HFFc6 (cell line): ENCODE measurements at regions not wholly inside any gene's neighbourhood (a gene's known extent, or its start where the extent isn't known, plus 50 kb on each side); places are given as distances from the start of the nearest gene placed in this dataset.
"Not testable (repeated sequence)": the region's sequence is repeated elsewhere in the genome, so short reads cannot be mapped to it uniquely, and the experiment has no call there.

Experiments used
- DNase-seq: peaks from one replicate; pipeline ENCODE4 v3.0.0-alpha.2; 2018
- H3K27ac Mint-ChIP-seq: 2 replicates; pipeline ENCODE4 v1.8.0; 2020; ENCODE audit warnings: mild to moderate bottlenecking, mixed read lengths
- H3K27me3 Mint-ChIP-seq: 2 replicates; pipeline ENCODE4 v1.8.0; 2021; ENCODE audit warnings: mild to moderate bottlenecking, moderate library complexity, mixed read lengths; ENCODE audit not compliant: insufficient read depth
- H3K36me3 Mint-ChIP-seq: 2 replicates; pipeline ENCODE4 v1.8.0; 2021; ENCODE audit warnings: low read depth, mixed read lengths
- H3K4me1 Mint-ChIP-seq: 2 replicates; pipeline ENCODE4 v1.8.0; 2020; ENCODE audit warnings: low read depth, mixed read lengths
- H3K4me3 Mint-ChIP-seq: 2 replicates; pipeline ENCODE4 v1.8.0; 2020; ENCODE audit warnings: mild to moderate bottlenecking, moderate library complexity, mixed read lengths
- H3K9me3 Mint-ChIP-seq: 2 replicates; pipeline ENCODE4 v1.8.0; 2020; ENCODE audit warnings: mild to moderate bottlenecking, mixed read lengths
- CTCF ChIP-seq: fragments of 200-600 bp; sonication (generic); IDR thresholded peaks from 2 replicates; pipeline ENCODE4 v1.5.0; 2021; ENCODE audit warnings: antibody characterized with exemption, mild to moderate bottlenecking

GRCh38 chr6:5840734-5841390 lies 165.9 kb downstream of the NRN1 start:
- no peak for TF ChIP-seq CTCF
- H3K27me3 Mint-ChIP-seq: no peaks in the 10 kb centered on the region; the same call in 1 of the 2 replicates
- H3K27ac Mint-ChIP-seq: no peak overlapping the region
- no peak overlapping the region for H3K4me3 Mint-ChIP-seq
- H3K9me3 Mint-ChIP-seq: peaks cover 15% of the 10 kb centered on the region; the same call in 1 of the 2 replicates
- no peaks in the 10 kb centered on the region for H3K4me1 Mint-ChIP-seq
- H3K36me3 Mint-ChIP-seq: no peaks in the 10 kb centered on the region
- no peak for DNase-seq

- no peaks in the 10 kb centered on the region for H3K4me1 Mint-ChIP-seq
- no peaks in the 10 kb centered on the region for H3K36me3 Mint-ChIP-seq
- H3K4me3 Mint-ChIP-seq: no peak overlapping the region
- no peak for TF ChIP-seq CTCF
- no peak for DNase-seq
- H3K9me3 Mint-ChIP-seq: peaks cover 15% of the 10 kb centered on the region; the same call in 1 of the 2 replicates
- H3K27ac Mint-ChIP-seq: no peak overlapping the region
- H3K27me3 Mint-ChIP-seq: peaks cover 2% of the 10 kb centered on the region; the same call in 1 of the 2 replicates
These were observed 167.9 kb downstream of the NRN1 start for GRCh38 chr6:5838656-5839396.

- DNase-seq: no peak
- H3K27me3 Mint-ChIP-seq: peaks cover 2% of the 10 kb centered on the region
- H3K4me3 Mint-ChIP-seq: no peak overlapping the region
- no peaks in the 10 kb centered on the region for H3K36me3 Mint-ChIP-seq
- TF ChIP-seq CTCF: no peak
- H3K27ac Mint-ChIP-seq: no peak overlapping the region
- H3K9me3 Mint-ChIP-seq: peaks cover 15% of the 10 kb centered on the region; the same call in 1 of the 2 replicates
- no peaks in the 10 kb centered on the region for H3K4me1 Mint-ChIP-seq
These were observed 169.4 kb downstream of the NRN1 start for GRCh38 chr6:5837323-5837722.

GRCh38 chr6:5836597-5836996 lies 170.1 kb downstream of the NRN1 start:
- peaks cover 15% of the 10 kb centered on the region; the same call in 1 of the 2 replicates for H3K9me3 Mint-ChIP-seq
- not testable (repeated sequence) for H3K36me3 Mint-ChIP-seq

GRCh38 chr6:5833120-5833519 lies 173.6 kb downstream of the NRN1 start:
- no peak for DNase-seq
- H3K4me3 Mint-ChIP-seq: no peak overlapping the region
- no peaks in the 10 kb centered on the region for H3K36me3 Mint-ChIP-seq
- H3K27ac Mint-ChIP-seq: no peak overlapping the region
- TF ChIP-seq CTCF: no peak
- peaks cover 2% of the 10 kb centered on the region for H3K27me3 Mint-ChIP-seq
- no peaks in the 10 kb centered on the region for H3K4me1 Mint-ChIP-seq
- peaks cover 4% of the 10 kb centered on the region; the same call in 1 of the 2 replicates for H3K9me3 Mint-ChIP-seq

More at GRCh38 chr6:5836597-5836996, 170.1 kb downstream of the NRN1 start:
- not testable (repeated sequence) for H3K27ac Mint-ChIP-seq, H3K27me3 Mint-ChIP-seq, DNase-seq, H3K4me3 Mint-ChIP-seq, H3K4me1 Mint-ChIP-seq

- Mint-ChIP-seq H3K4me3 (no peak overlapping the region), H3K27ac (no peak overlapping the region), H3K4me1 (no peaks in the 10 kb centered on the region), H3K27me3 (peaks cover 2% of the 10 kb centered on the region), H3K9me3 (peaks cover 3% of the 10 kb centered on the region; the same call in 1 of the 2 replicates), H3K36me3 (no peaks in the 10 kb centered on the region)
- no peak for DNase-seq
- no peak for TF ChIP-seq CTCF
These were observed 174.1 kb downstream of the NRN1 start for GRCh38 chr6:5832668-5833067.

GRCh38 chr6:5831219-5831862 lies 175.4 kb downstream of the NRN1 start:
- not testable (repeated sequence) for H3K27me3 Mint-ChIP-seq, H3K27ac Mint-ChIP-seq, H3K4me3 Mint-ChIP-seq, H3K36me3 Mint-ChIP-seq, H3K4me1 Mint-ChIP-seq, DNase-seq, H3K9me3 Mint-ChIP-seq
